ENCODE measurements at regions not wholly inside any gene's neighbourhood (a gene's known extent, or its start where the extent isn't known, plus 50 kb on each side); places are given as distances from the start of the nearest gene placed in this dataset.

- no peak overlapping the region for H3K4me3 ChIP-seq
- no peak for TF ChIP-seq CTCF (IDR thresholded peaks at IDR 0.05)
- DNase-seq (ENCODE audit: low spot score), result no peak
- H3K27ac ChIP-seq, result peak overlapping the region in 1 of 2 donors; percentile 95
Measured at GRCh38 chr12:124371366-124371765, 76.5 kb downstream of the RFLNA start.

- peak overlapping the region; percentile 95 to 97 for H3K27ac ChIP-seq
- no peak overlapping the region for H3K4me3 ChIP-seq
- DNase-seq (ENCODE audit: low spot score), result no peak
- no peak for TF ChIP-seq CTCF (IDR thresholded peaks at IDR 0.05)
Measured at GRCh38 chr12:124370851-124371250, 76.0 kb downstream of the RFLNA start.

GRCh38 chr12:124370384-124370783 is 75.5 kb downstream of the RFLNA start:
- no peak for DNase-seq (ENCODE audit: low spot score)
- TF ChIP-seq CTCF (IDR thresholded peaks at IDR 0.05), result no peak
- Histone ChIP-seq H3K4me3 (no peak overlapping the region), H3K27ac (peak overlapping the region; percentile 95 to 97)

GRCh38 chr12:124369827-124370378 is 75.0 kb downstream of the RFLNA start:
- DNase-seq (ENCODE audit: low spot score), result no peak
- H3K27ac ChIP-seq, result peak overlapping the region; percentile 95 to 97
- H3K4me3 ChIP-seq, result peak overlapping the region; percentile 52
- no peak for TF ChIP-seq CTCF (IDR thresholded peaks at IDR 0.05)

- DNase-seq (ENCODE audit: low spot score), result peak; percentile 96
- H3K4me3 ChIP-seq, result peak overlapping the region; percentile 52
Measured at GRCh38 chr12:124369055-124369826, 74.3 kb downstream of the RFLNA start.

GRCh38 chr12:124368421-124369032 is 73.6 kb downstream of the RFLNA start:
- no peak for DNase-seq (ENCODE audit: low spot score)
- Histone ChIP-seq H3K27ac (peak overlapping the region; percentile 95 to 97), H3K4me3 (no peak overlapping the region)
- no peak for TF ChIP-seq CTCF (IDR thresholded peaks at IDR 0.05)

More at GRCh38 chr12:124369055-124369826, 74.3 kb downstream of the RFLNA start:
- H3K27ac ChIP-seq, result peak overlapping the region; percentile 95 to 97
- TF ChIP-seq CTCF (IDR thresholded peaks at IDR 0.05), result no peak

Data from coronary artery (tissue), 2 donors.